ENCODE measurements at regions not wholly inside any gene's neighbourhood (a gene's known extent, or its start where the extent isn't known, plus 50 kb on each side); places are given as distances from the start of the nearest gene placed in this dataset.
"Not testable (repeated sequence)": the region's sequence is repeated elsewhere in the genome, so short reads cannot be mapped to it uniquely, and the experiment has no call there.

DNA sequence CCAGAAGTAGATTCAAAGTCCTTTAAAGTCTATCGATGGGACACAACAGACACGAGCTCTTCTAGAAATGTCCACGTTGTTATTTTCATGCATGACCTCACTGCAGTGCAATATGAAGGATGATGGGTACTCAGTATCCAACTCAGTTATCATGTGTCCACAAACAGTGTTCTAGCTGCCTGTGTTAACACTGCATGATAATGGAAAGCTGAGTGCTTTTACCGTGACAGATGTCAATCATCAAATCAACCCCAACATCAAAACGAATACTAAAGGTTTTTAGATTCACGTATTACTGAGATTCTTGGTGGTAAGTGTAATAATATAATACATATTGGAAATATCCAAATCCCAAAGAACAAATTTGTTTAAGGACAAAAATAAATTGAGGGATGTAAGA lies 394.8 kb upstream of the TENM3 start:
- TF ChIP-seq, protein P1, sequence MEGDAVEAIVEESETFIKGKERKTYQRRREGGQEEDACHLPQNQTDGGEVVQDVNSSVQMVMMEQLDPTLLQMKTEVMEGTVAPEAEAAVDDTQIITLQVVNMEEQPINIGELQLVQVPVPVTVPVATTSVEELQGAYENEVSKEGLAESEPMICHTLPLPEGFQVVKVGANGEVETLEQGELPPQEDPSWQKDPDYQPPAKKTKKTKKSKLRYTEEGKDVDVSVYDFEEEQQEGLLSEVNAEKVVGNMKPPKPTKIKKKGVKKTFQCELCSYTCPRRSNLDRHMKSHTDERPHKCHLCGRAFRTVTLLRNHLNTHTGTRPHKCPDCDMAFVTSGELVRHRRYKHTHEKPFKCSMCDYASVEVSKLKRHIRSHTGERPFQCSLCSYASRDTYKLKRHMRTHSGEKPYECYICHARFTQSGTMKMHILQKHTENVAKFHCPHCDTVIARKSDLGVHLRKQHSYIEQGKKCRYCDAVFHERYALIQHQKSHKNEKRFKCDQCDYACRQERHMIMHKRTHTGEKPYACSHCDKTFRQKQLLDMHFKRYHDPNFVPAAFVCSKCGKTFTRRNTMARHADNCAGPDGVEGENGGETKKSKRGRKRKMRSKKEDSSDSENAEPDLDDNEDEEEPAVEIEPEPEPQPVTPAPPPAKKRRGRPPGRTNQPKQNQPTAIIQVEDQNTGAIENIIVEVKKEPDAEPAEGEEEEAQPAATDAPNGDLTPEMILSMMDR (IDR thresholded peaks at IDR 0.05; ENCODE audit: low read length, missing control alignments), result no peak
- DNase-seq (ENCODE audit: low read depth), result no peak
- H3K4me3 ChIP-seq (replicated peaks; ENCODE audit: low read depth, low read length), result no peak overlapping the region

DNA sequence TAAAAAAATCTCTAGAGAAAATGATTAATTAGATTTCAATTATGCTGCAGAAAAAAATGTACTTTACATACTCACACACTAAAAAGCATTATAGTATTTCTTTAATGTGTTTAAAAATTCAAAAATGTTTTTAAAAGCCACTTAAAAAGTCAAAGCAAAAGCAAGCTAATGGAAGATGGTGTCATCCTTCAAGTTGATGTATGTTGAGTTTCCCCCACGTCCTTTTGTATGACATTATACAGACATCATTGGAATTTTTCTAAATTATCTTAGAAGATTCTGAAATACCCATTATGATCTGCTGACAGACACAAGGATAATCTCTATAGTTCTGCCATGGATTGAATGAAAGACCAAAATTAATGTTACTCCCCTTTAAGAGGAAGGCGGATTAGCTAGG lies 393.7 kb upstream of the TENM3 start:
- H3K4me3 ChIP-seq (replicated peaks; ENCODE audit: low read depth, low read length), result no peak overlapping the region
- TF ChIP-seq, protein P1 (IDR thresholded peaks at IDR 0.05; ENCODE audit: low read length, missing control alignments), result no peak
- no peak for DNase-seq (ENCODE audit: low read depth)

DNA sequence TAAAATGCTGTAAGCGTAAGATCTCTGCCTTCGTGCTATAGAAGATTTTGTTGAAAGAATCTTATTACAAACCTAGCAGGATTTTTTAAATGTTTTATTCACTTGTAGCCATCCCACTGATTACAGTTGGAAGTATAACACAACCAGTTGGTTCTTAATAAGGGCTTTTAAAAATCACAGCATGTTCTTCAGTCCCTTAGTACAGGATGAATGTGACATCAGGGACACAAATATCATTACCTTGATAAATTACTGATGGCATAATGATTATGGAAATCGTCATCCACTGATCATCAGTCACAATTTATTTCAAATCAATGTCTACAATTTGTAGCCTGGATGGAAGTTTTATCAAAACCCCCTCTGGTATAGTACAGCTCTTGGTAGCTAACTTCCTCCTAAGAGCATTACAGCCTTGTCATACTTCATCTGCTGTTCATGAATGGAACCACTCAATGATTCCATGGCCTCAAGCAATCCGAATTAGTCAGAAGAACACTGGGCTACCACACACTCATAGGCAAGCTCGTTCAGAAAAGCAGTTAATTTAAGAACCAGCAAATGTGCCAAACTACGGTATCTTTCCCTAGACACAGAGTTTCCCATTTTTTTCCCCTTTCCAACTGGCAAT lies 389.2 kb upstream of the TENM3 start:
- TF ChIP-seq, protein P1 (IDR thresholded peaks at IDR 0.05; ENCODE audit: low read length, missing control alignments), result no peak
- H3K4me3 ChIP-seq (replicated peaks; ENCODE audit: low read depth, low read length), result no peak overlapping the region
- no peak for DNase-seq (ENCODE audit: low read depth)

DNA sequence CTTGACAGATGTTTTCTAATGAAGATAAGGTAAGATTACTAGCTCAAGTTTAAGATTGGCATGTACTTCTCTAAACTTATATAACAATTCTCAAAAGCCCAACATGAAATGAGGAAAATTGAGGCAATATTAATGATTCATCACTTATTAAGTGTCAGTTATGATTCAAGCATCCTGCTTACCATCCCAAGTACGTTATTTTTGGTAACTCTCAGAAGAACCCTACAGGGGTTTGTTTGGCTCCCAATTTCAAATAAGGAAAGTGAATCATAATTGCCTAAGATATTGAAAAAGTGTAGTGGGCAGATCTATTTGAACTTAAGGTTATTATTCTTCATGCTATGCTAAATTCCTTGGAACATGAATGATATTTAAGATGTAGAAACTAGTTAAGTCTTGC lies 387.9 kb upstream of the TENM3 start:
- DNase-seq (ENCODE audit: low read depth), result no peak
- TF ChIP-seq, protein P1 (IDR thresholded peaks at IDR 0.05; ENCODE audit: low read length, missing control alignments), result no peak
- no peak overlapping the region for H3K4me3 ChIP-seq (replicated peaks; ENCODE audit: low read depth, low read length)

DNA sequence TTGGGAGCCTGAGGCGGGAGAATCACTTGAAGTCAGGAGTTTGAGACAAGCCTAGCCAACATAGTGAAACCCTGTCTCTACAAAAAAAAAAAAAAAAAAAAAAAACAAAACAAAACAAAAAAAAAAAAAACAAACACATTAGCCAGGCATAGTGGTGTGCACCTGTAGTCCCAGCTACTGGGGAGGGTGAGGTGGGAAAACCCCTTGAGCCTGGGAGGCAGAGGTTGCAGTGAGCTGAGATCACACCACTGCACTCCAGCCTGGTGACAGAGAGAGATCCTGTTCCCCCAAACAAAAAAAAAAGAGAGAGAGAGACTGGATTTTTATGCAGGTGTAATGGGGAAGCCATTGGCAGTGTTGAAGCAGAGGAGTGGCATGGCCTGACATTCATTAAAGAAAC lies 385.7 kb upstream of the TENM3 start:
- not testable (repeated sequence) for DNase-seq (ENCODE audit: low read depth); H3K4me3 ChIP-seq (replicated peaks; ENCODE audit: low read depth, low read length)

DNA sequence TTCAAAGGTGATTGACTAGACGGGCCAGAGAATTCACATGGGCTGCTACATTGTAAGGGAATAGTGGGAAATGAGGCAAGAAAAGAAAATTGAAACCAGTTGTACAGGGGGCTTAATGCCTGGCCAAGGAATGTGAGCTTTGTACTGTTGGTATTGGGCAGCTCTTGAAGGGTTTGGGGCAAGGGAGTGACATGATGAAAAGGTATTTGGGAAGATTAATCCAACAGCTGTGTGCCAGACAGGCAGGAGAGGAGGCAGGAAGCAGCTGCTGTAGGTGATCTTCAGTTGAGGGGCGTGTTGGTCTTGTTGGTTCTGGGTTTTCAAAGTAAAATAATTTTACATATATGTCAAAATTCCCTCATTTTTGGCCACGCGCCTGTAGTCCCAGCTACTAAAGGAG lies 384.5 kb upstream of the TENM3 start:
- no peak overlapping the region for H3K4me3 ChIP-seq (replicated peaks; ENCODE audit: low read depth, low read length)
- no peak for DNase-seq (ENCODE audit: low read depth)
- TF ChIP-seq, protein P1 (IDR thresholded peaks at IDR 0.05; ENCODE audit: low read length, missing control alignments), result no peak

DNA sequence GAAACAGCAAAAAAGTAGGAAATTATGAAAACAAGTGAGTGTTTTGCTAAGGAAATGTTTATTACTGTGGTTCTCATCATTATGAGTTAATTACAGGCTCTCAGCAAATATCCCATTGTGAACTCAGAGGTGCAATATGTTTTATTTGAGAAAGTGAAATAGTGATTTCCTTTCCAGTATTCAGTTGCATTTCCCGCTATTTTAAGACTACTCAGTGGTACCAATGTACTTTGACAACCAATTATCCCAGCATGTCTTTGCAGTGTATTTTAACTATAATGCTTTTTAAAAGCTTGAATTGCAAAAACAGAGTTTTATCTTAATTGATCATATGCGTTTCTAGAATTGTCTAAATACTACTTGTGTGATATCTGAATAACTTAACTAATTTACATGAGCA lies 383.8 kb upstream of the TENM3 start:
- H3K4me3 ChIP-seq (replicated peaks; ENCODE audit: low read depth, low read length), result no peak overlapping the region
- TF ChIP-seq, protein P1 (IDR thresholded peaks at IDR 0.05; ENCODE audit: low read length, missing control alignments), result no peak
- no peak for DNase-seq (ENCODE audit: low read depth)
